ENCODE measurements at regions not wholly inside any gene's neighbourhood (a gene's known extent, or its start where the extent isn't known, plus 50 kb on each side); places are given as distances from the start of the nearest gene placed in this dataset.

DNA sequence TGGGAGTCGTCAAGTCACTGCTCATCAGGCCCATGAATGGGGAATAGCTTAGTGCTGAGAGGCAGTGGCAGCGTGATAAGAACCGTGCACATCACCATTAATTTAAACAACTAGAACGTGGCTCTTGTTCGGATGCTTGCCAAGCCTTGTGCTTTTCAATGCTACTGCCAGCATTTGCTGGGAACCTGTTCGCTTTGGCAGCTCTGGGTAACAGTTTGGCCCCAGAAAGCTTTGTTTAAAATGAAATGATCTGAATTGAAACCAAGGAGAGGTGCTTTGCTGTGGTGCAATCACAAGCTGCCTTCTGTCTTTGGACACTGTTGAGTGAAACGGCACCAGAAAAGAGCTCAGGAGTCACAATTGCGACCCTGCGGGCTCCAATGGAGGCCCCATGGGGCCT is 53.5 kb upstream of the OLFM4 start:
- TF ChIP-seq, protein P1, sequence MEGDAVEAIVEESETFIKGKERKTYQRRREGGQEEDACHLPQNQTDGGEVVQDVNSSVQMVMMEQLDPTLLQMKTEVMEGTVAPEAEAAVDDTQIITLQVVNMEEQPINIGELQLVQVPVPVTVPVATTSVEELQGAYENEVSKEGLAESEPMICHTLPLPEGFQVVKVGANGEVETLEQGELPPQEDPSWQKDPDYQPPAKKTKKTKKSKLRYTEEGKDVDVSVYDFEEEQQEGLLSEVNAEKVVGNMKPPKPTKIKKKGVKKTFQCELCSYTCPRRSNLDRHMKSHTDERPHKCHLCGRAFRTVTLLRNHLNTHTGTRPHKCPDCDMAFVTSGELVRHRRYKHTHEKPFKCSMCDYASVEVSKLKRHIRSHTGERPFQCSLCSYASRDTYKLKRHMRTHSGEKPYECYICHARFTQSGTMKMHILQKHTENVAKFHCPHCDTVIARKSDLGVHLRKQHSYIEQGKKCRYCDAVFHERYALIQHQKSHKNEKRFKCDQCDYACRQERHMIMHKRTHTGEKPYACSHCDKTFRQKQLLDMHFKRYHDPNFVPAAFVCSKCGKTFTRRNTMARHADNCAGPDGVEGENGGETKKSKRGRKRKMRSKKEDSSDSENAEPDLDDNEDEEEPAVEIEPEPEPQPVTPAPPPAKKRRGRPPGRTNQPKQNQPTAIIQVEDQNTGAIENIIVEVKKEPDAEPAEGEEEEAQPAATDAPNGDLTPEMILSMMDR (IDR thresholded peaks at IDR 0.05 in 4 of 5, conservative IDR thresholded peaks at IDR 0.05 in 1 of 5): no peak
- no peak for TF ChIP-seq POLR2A (IDR thresholded peaks at IDR 0.05)
